Stomach (tissue), 8 donors: ENCODE measurements at regions not wholly inside any gene's neighbourhood (a gene's known extent, or its start where the extent isn't known, plus 50 kb on each side); places are given as distances from the start of the nearest gene placed in this dataset.

Experiments used
- DNase-seq, 2 donors: peaks; one replicate each; pipeline versions ENCODE4 v3.0.0 to v3.0.0-alpha.2; 2013 to 2019
- H3K27ac ChIP-seq, 5 donors: fragments of 200-600 bp in 4 of 5; sonication (generic) in 4 of 5; one replicate each; pipeline ENCODE4 v1.5.1; 2013 to 2019; ENCODE audit warnings: mild to moderate bottlenecking in 1 of 5, moderate library complexity in 1 of 5
- H3K27me3 ChIP-seq, 3 donors: fragments of 200-600 bp; sonication (generic); one replicate each; pipeline ENCODE4 v1.5.1; 2017 to 2019; ENCODE audit warnings: mixed run types in 1 of 3
- H3K36me3 ChIP-seq, 4 donors: fragments of 200-600 bp; sonication (generic); 1 replicate in 3 of 4; 2 replicates in 1 of 4; pipeline ENCODE4 v1.5.1; 2016 to 2019
- H3K4me1 ChIP-seq, 4 donors: fragments of 200-600 bp; sonication (generic); one replicate each; pipeline ENCODE4 v1.5.1; 2016 to 2019
- H3K4me3 ChIP-seq, 4 donors: fragments of 200-600 bp; sonication (generic) in 3 of 4; one replicate each; pipeline ENCODE4 v1.5.1; 2016 to 2019; ENCODE audit warnings: mild to moderate bottlenecking in 1 of 4
- H3K9me3 ChIP-seq, 4 donors: fragments of 200-600 bp; sonication (generic); one replicate each; pipeline ENCODE4 v1.5.1; 2016 to 2019
- EP300 ChIP-seq: sonication (generic); formaldehyde crosslinking; IDR thresholded peaks from one replicate; pipeline ENCODE4 v1.6.1; 2017; ENCODE audit warnings: antibody characterized with exemption
- POLR2A ChIP-seq, 4 donors: fragments of 450-650 bp; IDR thresholded peaks; one replicate each; pipeline ENCODE4 v1.6.1; 2016; ENCODE audit warnings: antibody characterized with exemption in 4 of 4, control low read depth in 2 of 4, mild to moderate bottlenecking in 1 of 4, moderate library complexity in 1 of 4
- POLR2AphosphoS5 ChIP-seq, 3 donors: sonication (generic); formaldehyde crosslinking; IDR thresholded peaks; one replicate each; pipeline ENCODE4 v1.6.1; 2016; ENCODE audit warnings: antibody characterized with exemption in 3 of 3
- WGBS, 5 donors: extraction: QIAGEN DNeasy Blood & Tissue Kit in 3 of 5; methylation state at CpG; one replicate each; pipeline versions ENCODE4 v1.1.5 to v1.1.7; 2013 to 2018; 5-methylcytosine and 5-hydroxymethylcytosine counted together
- intact Hi-C: fragments of 100-400 bp; cut with DNase I; formaldehyde crosslinking; loops from one replicate; pipeline ENCODE4 v1.15.1; 2023; ENCODE audit warnings: low total_unique reads
- TF ChIP-seq, protein P1 (sequence below), 7 experiments: fragments of 450-650 bp in 4 of 7; fragments of 200-600 bp in 3 of 7; sonication (generic) in 3 of 7; IDR thresholded peaks; one replicate each; pipeline ENCODE4 v1.5.1; 2016 to 2019; ENCODE audit warnings: antibody characterized with exemption in 7 of 7, control low read depth in 2 of 7, mild to moderate bottlenecking in 1 of 7
- donor health status: healthy with polysubstance abuse.
- donor health status: Bipolar disorder and iron deficiency.
- donor health status: healthy.

DNA sequence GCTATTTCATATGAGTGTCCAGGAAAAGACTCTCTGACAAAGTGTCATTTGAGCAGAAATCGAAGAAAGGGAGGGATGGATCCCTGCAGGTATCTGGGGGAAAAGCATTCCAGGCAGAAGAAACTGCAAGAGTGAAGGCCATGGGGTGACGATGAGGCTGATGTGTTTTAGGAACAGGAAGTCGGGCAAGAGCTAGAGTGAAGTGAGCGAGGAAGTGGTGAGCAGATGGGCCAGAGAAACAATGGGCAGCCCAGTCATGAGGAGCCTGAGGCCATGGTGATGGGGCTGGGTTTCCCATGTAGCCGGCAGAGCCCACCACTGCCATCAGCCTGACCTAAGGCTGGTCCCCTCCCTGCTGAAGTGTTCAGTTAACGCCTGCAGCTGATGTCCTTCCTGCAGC, 150.2 kb downstream of the TNFSF13B start:
- H3K27ac ChIP-seq: no peak overlapping the region
- no peak overlapping the region for H3K4me3 ChIP-seq
- DNase-seq: no peak
- H3K9me3 ChIP-seq: no peaks in the 10 kb centered on the region
- no peak for TF ChIP-seq POLR2A (IDR thresholded peaks at IDR 0.05)
- TF ChIP-seq EP300: no peak
- no peak for TF ChIP-seq POLR2AphosphoS5 (IDR thresholded peaks at IDR 0.05)
- TF ChIP-seq, protein P1, sequence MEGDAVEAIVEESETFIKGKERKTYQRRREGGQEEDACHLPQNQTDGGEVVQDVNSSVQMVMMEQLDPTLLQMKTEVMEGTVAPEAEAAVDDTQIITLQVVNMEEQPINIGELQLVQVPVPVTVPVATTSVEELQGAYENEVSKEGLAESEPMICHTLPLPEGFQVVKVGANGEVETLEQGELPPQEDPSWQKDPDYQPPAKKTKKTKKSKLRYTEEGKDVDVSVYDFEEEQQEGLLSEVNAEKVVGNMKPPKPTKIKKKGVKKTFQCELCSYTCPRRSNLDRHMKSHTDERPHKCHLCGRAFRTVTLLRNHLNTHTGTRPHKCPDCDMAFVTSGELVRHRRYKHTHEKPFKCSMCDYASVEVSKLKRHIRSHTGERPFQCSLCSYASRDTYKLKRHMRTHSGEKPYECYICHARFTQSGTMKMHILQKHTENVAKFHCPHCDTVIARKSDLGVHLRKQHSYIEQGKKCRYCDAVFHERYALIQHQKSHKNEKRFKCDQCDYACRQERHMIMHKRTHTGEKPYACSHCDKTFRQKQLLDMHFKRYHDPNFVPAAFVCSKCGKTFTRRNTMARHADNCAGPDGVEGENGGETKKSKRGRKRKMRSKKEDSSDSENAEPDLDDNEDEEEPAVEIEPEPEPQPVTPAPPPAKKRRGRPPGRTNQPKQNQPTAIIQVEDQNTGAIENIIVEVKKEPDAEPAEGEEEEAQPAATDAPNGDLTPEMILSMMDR (IDR thresholded peaks at IDR 0.05): no peak
- H3K4me1 ChIP-seq: no peaks in the 10 kb centered on the region
- H3K27me3 ChIP-seq: no peaks in the 10 kb centered on the region
- 71 to 86% (median 79%) methylated on average over 6 of the region's 6 CpGs for WGBS, 5 donors
- intact Hi-C loops: no loop called here
- no peaks in the 10 kb centered on the region for H3K36me3 ChIP-seq

DNA sequence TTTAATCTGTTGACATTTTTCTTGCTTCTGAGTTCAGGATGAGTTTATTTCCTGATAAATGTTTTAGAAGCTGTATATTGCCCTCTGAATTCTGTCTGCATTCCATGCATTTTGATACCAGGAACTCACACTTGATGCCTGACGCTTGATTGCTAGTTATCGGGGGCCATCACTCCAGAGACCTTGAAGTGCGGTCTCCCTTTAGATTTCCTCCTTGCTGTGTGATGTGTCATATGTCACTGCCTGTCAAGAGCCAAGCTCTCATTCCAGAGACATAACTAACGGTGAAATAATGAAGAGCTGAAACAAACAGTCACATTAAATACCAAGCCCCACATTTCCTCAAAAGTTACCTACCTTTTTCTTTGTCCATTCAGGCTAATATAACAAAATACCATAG, 155.5 kb downstream of the TNFSF13B start:
- WGBS, 5 donors: 42 to 70% (median 63%) methylated on average over 4 of the region's 4 CpGs
- DNase-seq: no peak
- no peaks in the 10 kb centered on the region for H3K27me3 ChIP-seq
- intact Hi-C loops: no loop called here
- H3K9me3 ChIP-seq: no peaks in the 10 kb centered on the region
- TF ChIP-seq, protein P1 (IDR thresholded peaks at IDR 0.05): no peak
- TF ChIP-seq EP300: no peak
- TF ChIP-seq POLR2AphosphoS5 (IDR thresholded peaks at IDR 0.05): no peak
- no peak for TF ChIP-seq POLR2A (IDR thresholded peaks at IDR 0.05)
- no peak overlapping the region for H3K4me3 ChIP-seq
- no peaks in the 10 kb centered on the region for H3K36me3 ChIP-seq
- no peaks in the 10 kb centered on the region for H3K4me1 ChIP-seq
- no peak overlapping the region for H3K27ac ChIP-seq

DNA sequence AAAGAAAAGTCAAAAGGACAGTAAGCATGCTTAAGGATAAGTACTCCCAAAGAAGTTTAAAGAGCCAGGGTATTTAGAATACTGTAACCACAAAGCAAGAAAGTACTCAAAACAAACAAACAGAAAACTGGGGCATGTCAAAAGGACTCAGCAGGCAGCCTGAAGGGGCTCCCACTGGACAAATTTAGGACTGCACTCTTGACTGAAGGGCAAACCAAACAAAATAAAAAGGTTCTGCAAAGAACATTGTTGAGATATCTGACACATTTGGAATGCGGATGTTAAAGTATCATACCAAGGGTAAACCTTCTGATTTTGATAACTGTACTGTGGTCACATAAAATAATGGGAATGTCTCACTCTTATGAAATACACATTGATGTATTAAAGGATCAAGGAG, 157.4 kb downstream of the TNFSF13B start:
- Histone ChIP-seq H3K27me3 (no peaks in the 10 kb centered on the region), H3K4me3 (no peak overlapping the region), H3K9me3 (no peaks in the 10 kb centered on the region), H3K4me1 (no peaks in the 10 kb centered on the region), H3K36me3 (no peaks in the 10 kb centered on the region), H3K27ac (no peak overlapping the region)
- DNase-seq: no peak
- intact Hi-C loops: no loop called here
- WGBS, 5 donors: 83 to 92% (median 87%) methylated on average over 1 of the region's 1 CpG
- TF ChIP-seq EP300: no peak
- TF ChIP-seq, protein P1 (IDR thresholded peaks at IDR 0.05): no peak
- TF ChIP-seq POLR2A (IDR thresholded peaks at IDR 0.05): no peak
- TF ChIP-seq POLR2AphosphoS5 (IDR thresholded peaks at IDR 0.05): no peak

DNA sequence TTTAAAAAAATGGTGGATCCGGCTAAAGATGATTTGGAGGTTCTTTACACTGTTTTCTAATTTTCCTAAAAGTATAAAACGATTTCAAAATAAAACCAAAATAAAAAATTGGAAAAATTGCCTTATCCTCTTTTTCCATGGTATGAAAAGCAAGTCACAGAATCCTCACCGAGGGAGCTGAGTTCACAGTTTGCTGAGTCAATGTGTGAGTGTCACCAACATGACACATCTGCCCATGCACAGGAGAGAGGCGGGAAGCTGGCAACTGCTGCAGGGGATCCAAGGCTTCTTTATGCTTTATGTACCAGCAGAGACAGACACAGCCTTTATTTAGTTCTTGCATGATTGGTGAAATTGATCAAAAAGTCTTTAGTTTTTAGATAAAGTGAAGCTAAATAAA, 157.8 kb downstream of the TNFSF13B start:
- TF ChIP-seq POLR2AphosphoS5 (IDR thresholded peaks at IDR 0.05) (no peak), EP300 (no peak), POLR2A (IDR thresholded peaks at IDR 0.05) (no peak)
- TF ChIP-seq, protein P1 (IDR thresholded peaks at IDR 0.05): no peak
- DNase-seq: no peak
- intact Hi-C loops: no loop called here
- Histone ChIP-seq H3K4me3 (no peak overlapping the region), H3K4me1 (no peaks in the 10 kb centered on the region), H3K9me3 (no peaks in the 10 kb centered on the region), H3K27me3 (no peaks in the 10 kb centered on the region), H3K27ac (no peak overlapping the region), H3K36me3 (no peaks in the 10 kb centered on the region)
- 65 to 73% (median 73%) methylated on average over 4 of the region's 4 CpGs for WGBS, 5 donors
